ENCODE measurements at regions not wholly inside any gene's neighbourhood (a gene's known extent, or its start where the extent isn't known, plus 50 kb on each side); places are given as distances from the start of the nearest gene placed in this dataset.

DNA sequence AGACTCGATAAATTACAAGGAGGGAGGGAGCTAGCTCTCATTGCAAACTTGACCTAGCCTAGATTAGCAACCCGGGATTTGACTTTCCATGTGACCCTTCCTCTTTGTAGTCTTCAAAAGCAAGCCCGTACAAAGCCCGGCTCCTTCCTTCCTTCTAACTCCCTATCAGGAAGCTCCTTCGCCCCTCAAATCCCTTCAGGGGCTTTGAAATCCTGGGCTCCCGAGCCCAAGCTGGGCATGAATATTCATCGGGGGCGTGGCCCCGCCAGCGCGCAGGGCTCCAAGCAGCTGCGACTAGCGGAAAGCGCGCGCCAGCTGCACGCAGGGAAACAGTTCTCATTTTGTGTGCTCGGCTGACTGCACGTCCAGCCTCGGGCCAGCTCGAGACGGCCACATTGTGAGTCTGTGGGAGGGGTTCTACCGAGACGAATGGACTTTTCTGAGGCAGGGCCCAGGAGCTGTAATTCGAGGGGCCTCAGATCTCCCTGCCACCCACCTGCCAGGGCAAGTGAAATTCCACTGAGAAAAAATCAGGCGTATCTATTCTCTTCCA is 84.0 kb upstream of the PELI1 start:
- peaks cover 11 to 15% of the 10 kb centered on the region in 2 donors for H3K4me1 Mint-ChIP-seq
- H3K36me3 Mint-ChIP-seq, result peaks cover 0 to 3% (median 0%) of the 10 kb centered on the region in 3 donors
- peak overlapping the region; percentile 78 to 90 (median 85) for H3K4me3 Mint-ChIP-seq
- H3K27ac Mint-ChIP-seq, result peak overlapping the region in 1 of 6 donors; percentile 58
- H3K9me3 Mint-ChIP-seq, result no peaks in the 10 kb centered on the region
- peak; percentile 21 to 26 (median 22) for DNase-seq
- H3K27me3 Mint-ChIP-seq (ENCODE audit: low read depth in 3 of 3), result peaks cover 0 to 18% (median 8%) of the 10 kb centered on the region in 3 donors

DNA sequence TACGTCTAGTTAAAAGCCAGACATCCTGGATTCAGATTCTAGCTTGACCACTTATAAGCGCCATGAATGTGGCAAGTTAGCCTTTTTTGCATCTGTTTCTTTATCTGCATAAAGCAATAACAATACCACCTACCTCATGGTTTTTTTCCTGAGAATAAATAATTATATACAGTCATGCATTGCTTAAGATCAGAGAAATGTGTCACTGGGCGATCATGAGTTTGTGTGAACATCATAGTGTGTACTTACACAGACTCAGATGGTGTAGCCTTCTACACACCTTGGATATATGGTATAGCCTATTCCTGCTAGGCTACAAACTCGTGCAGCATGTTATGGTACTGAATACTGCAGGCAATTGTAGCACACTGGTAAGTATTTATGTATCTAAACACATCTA is 84.7 kb upstream of the PELI1 start:
- H3K27ac Mint-ChIP-seq, result no peak overlapping the region
- H3K27me3 Mint-ChIP-seq (ENCODE audit: low read depth in 3 of 3), result peaks cover 0 to 18% (median 8%) of the 10 kb centered on the region in 3 donors
- H3K4me1 Mint-ChIP-seq, result peaks cover 11 to 15% of the 10 kb centered on the region in 2 donors
- no peaks in the 10 kb centered on the region for H3K9me3 Mint-ChIP-seq
- DNase-seq, result no peak
- peaks cover 0 to 3% (median 0%) of the 10 kb centered on the region in 3 donors for H3K36me3 Mint-ChIP-seq
- H3K4me3 Mint-ChIP-seq, result peak overlapping the region; percentile 78 to 90 (median 85)

DNA sequence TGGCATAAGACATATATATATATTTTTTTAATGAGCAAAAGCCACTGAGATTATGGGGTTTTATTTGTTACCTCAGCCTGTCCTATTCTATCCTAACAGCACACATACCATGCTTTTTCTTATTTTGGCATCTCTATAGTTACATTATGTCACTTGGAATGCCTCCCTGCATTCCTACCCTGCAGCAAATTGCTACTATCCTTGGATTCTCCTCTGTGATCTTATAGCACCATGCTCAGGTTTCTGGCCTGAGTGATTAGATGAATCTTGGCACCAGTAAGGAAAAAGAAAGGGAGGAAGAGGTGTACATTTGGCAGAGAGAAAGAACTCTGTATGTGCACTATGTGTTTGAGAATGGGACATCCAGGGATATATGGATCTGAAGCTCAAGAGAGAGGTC is 86.3 kb upstream of the PELI1 start:
- Mint-ChIP-seq H3K4me3 (no peak overlapping the region), H3K27ac (no peak overlapping the region), H3K4me1 (peaks cover 11 to 15% of the 10 kb centered on the region in 2 donors), H3K27me3 (ENCODE audit: low read depth in 3 of 3) (peaks cover 0 to 18% (median 8%) of the 10 kb centered on the region in 3 donors), H3K9me3 (no peaks in the 10 kb centered on the region), H3K36me3 (peaks cover 0 to 3% (median 0%) of the 10 kb centered on the region in 3 donors)
- DNase-seq, result no peak

DNA sequence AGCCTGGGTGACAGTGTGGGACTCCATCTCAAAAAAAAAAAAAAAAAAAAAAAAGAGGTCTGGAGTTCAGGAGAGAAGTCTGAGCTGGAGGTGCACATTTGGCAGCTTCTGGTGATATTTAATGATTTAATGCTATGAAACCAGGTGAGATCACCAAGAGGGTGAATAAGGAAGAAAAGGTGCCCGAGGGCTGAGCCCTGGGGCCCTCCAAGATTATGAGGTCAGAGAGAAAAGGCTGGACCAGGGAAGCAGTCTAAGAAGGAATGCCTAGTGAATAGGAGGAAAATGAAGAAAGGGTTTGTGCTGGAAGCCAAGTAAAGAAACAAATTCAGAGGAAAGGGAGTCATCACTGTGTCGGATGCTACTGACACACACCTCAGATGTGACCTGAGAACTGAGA is 88.0 kb upstream of the PELI1 start:
- DNase-seq, result no peak
- no peak overlapping the region for H3K4me3 Mint-ChIP-seq
- H3K9me3 Mint-ChIP-seq, result no peaks in the 10 kb centered on the region
- H3K27me3 Mint-ChIP-seq (ENCODE audit: low read depth in 3 of 3), result peaks cover 0 to 18% (median 8%) of the 10 kb centered on the region in 3 donors
- peaks cover 11 to 15% of the 10 kb centered on the region in 2 donors for H3K4me1 Mint-ChIP-seq
- H3K36me3 Mint-ChIP-seq, result peaks cover 0 to 3% (median 0%) of the 10 kb centered on the region in 3 donors
- H3K27ac Mint-ChIP-seq, result no peak overlapping the region

DNA sequence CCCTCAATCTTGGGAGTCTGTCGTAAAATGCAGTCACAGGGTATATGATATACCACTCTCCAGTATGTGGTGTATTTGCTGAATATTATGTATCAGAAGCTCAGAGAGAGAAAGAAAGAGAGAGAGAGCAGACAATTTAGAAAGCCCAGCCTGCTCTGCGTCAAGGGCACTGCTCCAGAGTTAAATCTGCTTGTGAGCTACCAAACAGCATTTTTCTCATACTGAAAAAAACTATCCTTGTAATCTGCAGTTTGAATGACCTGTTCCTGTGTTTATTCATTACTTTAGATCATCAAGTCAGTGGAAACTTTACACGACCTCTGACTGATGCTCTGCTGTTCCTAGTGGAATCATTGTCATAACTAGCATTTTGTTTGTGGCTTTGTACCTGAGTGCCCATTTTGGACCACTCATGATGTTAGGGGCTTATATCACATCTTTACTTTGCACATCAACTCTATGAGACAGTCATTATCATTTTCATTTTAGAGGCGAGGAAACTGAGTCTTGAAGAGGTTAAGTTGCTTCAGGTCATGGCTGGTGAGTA is 89.2 kb upstream of the PELI1 start:
- no peak overlapping the region for H3K27ac Mint-ChIP-seq
- no peaks in the 10 kb centered on the region for H3K9me3 Mint-ChIP-seq
- peaks cover 0 to 12% (median 8%) of the 10 kb centered on the region in 3 donors for H3K27me3 Mint-ChIP-seq (ENCODE audit: low read depth in 3 of 3)
- no peak overlapping the region for H3K4me3 Mint-ChIP-seq
- peaks cover 0 to 3% (median 0%) of the 10 kb centered on the region in 3 donors for H3K36me3 Mint-ChIP-seq
- DNase-seq, result no peak
- H3K4me1 Mint-ChIP-seq, result peaks cover 3 to 6% of the 10 kb centered on the region in 2 donors

DNA sequence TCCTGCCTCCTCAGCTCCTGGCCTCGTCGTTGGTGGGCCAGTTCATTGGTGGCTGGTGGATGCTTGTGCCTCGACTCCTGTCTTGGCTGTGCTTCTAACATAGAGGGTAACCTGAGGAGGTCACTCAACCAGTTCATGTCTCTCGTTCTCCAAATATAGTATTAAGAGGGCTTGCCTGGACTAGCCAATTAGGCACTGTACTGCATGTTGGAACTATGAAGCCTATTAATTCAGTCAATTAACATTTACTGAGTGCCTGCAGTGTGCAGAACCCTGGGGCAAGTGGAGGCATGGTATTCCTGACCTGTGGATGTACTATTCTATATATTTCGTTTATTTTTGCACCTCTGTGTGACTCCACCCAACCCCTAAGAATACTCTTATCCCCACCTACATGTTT is 89.9 kb upstream of the PELI1 start:
- Mint-ChIP-seq H3K4me3 (no peak overlapping the region), H3K36me3 (peaks cover 0 to 3% (median 0%) of the 10 kb centered on the region in 3 donors), H3K9me3 (no peaks in the 10 kb centered on the region), H3K4me1 (no peaks in the 10 kb centered on the region), H3K27ac (no peak overlapping the region), H3K27me3 (ENCODE audit: low read depth in 3 of 3) (peaks cover 0 to 12% (median 8%) of the 10 kb centered on the region in 3 donors)
- no peak for DNase-seq

DNA sequence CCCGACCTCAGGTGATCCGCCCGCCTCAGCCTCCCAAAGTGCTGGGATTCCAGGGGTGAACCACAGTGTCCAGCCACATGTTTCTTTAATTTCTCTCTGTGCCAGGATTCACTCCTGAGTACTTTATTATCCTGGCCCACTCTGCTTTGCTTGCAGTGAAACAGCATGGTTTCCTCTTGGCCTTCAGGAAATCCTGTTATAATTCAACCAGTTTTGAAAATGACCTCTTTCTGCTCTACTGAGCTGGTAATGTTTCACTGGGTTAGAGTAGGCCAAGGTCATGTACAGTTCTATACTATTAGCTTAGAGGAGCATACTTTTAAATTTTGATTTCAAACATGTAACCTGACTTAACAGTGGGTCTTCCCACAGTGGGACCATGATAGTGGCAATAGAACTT is 90.6 kb upstream of the PELI1 start:
- Mint-ChIP-seq H3K36me3 (peaks cover 0 to 3% (median 0%) of the 10 kb centered on the region in 3 donors), H3K4me3 (no peak overlapping the region), H3K27me3 (ENCODE audit: low read depth in 3 of 3) (peaks cover 0 to 8% (median 3%) of the 10 kb centered on the region in 3 donors), H3K27ac (no peak overlapping the region), H3K4me1 (no peaks in the 10 kb centered on the region), H3K9me3 (no peaks in the 10 kb centered on the region)
- DNase-seq, result no peak

DNA sequence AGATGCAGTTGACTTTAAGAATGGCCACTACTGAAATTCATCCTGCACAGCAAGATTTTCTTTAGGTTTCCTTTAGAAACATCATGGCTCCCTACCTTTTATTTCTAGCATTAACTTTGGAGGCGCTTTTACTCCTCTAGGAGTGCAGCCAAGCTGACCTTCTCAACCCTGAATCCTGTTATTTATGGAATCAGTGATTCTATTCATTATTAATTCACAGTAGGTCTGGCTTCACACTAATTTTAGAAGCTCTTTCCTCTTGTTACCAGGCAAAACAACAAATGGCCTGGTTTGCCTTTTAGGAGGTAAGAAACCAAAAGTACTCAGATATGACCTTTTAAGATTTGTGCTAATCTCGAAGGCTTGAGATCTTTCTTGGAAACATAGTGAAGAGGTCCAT is 93.0 kb upstream of the PELI1 start:
- no peak overlapping the region for H3K27ac Mint-ChIP-seq
- peaks cover 0 to 4% (median 2%) of the 10 kb centered on the region in 3 donors for H3K27me3 Mint-ChIP-seq (ENCODE audit: low read depth in 3 of 3)
- H3K36me3 Mint-ChIP-seq, result no peaks in the 10 kb centered on the region
- H3K4me3 Mint-ChIP-seq, result no peak overlapping the region
- no peak for DNase-seq
- no peaks in the 10 kb centered on the region for H3K4me1 Mint-ChIP-seq
- no peaks in the 10 kb centered on the region for H3K9me3 Mint-ChIP-seq

DNA sequence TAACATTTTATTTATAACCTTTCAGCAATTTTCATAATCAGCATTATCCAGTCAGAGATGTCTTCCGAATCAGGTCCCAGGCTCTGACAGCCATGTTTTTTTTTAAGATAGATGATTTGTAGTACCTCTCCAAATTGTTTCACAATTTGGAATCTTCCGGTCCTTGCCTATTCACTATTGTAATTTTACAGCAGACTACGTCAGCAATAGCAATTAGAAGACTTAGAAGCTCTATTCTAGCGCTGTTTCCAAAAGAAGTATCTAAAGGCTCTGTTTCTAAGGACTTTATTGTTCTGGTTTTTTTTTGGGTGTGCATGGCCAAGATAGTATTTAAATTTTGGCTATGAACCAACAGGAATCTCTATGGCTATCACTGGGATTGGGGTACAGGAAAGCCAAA is 94.6 kb upstream of the PELI1 start:
- Mint-ChIP-seq H3K27ac (no peak overlapping the region), H3K9me3 (no peaks in the 10 kb centered on the region), H3K36me3 (no peaks in the 10 kb centered on the region), H3K27me3 (ENCODE audit: low read depth in 3 of 3) (peaks cover 0 to 4% (median 4%) of the 10 kb centered on the region in 3 donors), H3K4me3 (no peak overlapping the region), H3K4me1 (no peaks in the 10 kb centered on the region)
- no peak for DNase-seq

DNA sequence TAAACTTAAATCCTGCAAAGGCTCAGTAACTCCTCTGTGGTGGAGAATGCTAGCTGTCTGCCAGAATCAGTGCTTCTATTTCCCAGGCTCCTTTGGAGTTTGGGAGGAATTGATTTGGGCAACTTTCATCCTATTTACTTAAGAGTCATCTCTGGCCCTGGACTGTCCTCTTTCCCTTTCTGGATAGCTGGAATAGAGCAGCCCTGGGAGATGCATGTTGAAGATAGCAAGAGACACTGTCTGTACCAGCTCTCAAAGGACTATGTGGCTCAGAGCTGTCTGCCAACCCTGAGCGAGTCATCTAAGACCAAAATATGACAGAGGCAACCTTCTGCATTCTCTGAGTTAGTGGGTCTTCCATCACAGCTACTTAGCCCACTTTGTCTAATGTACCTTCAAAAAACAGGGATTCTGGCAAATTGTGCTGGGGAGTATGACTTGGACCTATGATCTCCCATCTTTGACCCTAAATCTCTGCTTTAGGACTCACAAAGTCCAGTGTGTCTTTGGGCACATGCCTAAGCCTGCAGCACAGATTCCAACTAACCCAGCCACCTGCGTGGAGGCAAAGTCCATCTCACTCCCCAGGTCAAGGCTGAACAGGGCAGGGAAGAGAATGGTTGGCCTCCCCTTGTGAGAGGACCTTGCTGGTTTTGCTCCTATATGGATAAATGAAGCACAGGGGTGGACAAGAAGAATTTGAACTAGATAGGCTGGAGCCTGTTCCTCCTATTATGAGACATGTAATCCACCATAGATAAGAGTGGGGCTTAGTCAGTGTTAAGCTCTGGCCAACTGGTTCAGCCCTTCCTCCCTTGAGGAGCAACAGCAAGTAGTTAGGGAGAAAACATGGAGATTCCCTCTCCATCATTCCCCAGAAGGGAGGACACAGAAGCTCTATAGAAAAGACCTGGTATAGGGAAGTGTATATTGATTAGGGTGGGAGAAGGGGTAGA is 99.1 kb upstream of the PELI1 start:
- Mint-ChIP-seq H3K27ac (no peak overlapping the region), H3K36me3 (no peaks in the 10 kb centered on the region), H3K4me3 (no peak overlapping the region), H3K4me1 (no peaks in the 10 kb centered on the region), H3K9me3 (no peaks in the 10 kb centered on the region), H3K27me3 (ENCODE audit: low read depth in 3 of 3) (peaks cover 0 to 4% (median 4%) of the 10 kb centered on the region in 3 donors)
- no peak for DNase-seq

DNA sequence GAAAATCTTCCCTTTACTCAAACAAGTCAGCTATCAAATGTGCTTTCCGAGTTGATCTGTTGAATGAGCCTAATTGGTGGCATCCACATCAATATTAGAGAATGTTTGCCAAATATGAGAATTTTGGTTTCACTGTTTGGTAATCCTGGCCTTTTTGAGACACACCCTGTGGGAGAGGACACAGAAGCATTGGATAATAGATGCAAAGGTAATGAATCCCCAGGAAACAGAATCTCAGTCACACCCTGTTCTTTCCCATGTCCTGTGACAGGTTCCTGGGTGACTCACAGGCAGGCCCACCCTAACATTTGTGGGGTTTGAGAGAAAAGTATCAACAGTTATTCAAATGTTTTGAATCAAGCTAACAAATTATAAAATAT is 99.8 kb upstream of the PELI1 start:
- Mint-ChIP-seq H3K4me3 (no peak overlapping the region), H3K27me3 (ENCODE audit: low read depth in 3 of 3) (peaks cover 0 to 5% (median 4%) of the 10 kb centered on the region in 3 donors), H3K27ac (peak overlapping the region in 1 of 6 donors; percentile 22), H3K4me1 (no peaks in the 10 kb centered on the region), H3K36me3 (no peaks in the 10 kb centered on the region), H3K9me3 (no peaks in the 10 kb centered on the region)
- no peak for DNase-seq

DNA sequence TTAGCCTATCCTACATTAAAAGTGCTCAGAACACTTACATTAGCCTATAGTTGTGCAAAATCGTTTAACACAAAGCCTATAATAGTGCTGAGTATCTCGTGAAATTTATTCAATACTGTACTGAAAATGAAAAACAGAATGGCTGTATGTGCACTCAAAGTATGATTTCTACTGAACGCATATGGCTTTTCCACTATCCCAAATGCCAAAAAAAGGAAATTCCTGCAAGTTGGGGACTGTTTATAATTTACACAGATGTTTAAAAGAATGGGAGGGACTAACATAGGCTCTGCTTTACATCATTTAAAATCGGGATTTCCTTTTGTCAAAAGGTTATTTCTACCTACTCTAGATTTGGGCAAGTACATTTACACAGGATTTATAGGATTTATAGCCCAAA is 101.4 kb upstream of the PELI1 start:
- Mint-ChIP-seq H3K27me3 (ENCODE audit: low read depth in 3 of 3) (peaks cover 4 to 7% (median 5%) of the 10 kb centered on the region in 3 donors), H3K27ac (no peak overlapping the region), H3K4me3 (no peak overlapping the region), H3K4me1 (no peaks in the 10 kb centered on the region), H3K36me3 (no peaks in the 10 kb centered on the region), H3K9me3 (no peaks in the 10 kb centered on the region)
- no peak for DNase-seq

DNA sequence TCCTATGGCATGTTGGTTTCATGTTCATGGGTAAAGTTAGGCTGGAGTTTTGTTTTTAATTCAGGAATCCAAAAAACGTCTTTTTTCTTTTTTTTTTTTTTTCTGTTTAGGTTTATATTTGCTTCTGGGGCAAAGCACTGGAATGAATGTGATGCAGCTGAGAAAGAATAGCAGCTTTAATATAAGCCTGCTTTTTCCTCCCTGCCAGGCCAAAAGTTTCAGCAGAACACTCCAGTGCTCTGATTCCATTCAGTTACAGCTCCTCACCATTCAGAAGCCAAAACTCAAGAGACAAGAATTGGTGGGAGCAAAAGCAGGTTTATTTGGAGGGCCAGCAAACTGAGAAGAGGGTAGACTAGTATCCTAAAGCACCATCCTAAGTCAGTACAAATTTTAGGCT is 102.7 kb upstream of the PELI1 start:
- Mint-ChIP-seq H3K4me1 (no peaks in the 10 kb centered on the region), H3K36me3 (no peaks in the 10 kb centered on the region), H3K9me3 (no peaks in the 10 kb centered on the region), H3K27ac (no peak overlapping the region), H3K4me3 (no peak overlapping the region), H3K27me3 (ENCODE audit: low read depth in 3 of 3) (peaks cover 2 to 7% (median 5%) of the 10 kb centered on the region in 3 donors)
- no peak for DNase-seq

DNA sequence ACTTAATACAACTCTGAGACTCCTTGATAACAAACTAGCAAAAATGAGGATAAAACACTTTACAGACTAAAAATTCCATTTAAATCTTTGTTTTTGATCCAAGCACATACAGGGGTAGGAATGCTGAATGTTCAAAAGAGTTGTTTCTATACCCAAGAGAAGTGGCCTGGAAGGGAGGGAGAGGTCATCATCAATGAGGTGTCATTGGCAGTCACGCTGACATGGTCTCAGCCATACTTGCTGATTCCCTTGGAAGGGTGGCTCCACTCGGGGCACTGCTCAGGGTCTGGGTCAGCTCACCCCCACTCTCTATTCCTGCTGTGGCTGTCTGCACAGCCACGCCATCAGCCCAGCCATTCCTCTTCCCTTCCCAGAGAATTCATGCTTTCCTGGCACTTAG is 105.2 kb upstream of the PELI1 start:
- DNase-seq, result no peak
- H3K27ac Mint-ChIP-seq, result no peak overlapping the region
- no peaks in the 10 kb centered on the region for H3K9me3 Mint-ChIP-seq
- H3K36me3 Mint-ChIP-seq, result no peaks in the 10 kb centered on the region
- no peak overlapping the region for H3K4me3 Mint-ChIP-seq
- peaks cover 0 to 7% (median 3%) of the 10 kb centered on the region in 3 donors for H3K27me3 Mint-ChIP-seq (ENCODE audit: low read depth in 3 of 3)
- no peaks in the 10 kb centered on the region for H3K4me1 Mint-ChIP-seq

Data from immature natural killer cell (primary cell).